ENCODE measurements at regions not wholly inside any gene's neighbourhood (a gene's known extent, or its start where the extent isn't known, plus 50 kb on each side); places are given as distances from the start of the nearest gene placed in this dataset.

GRCh38 chr15:70166506-70167087, 68.9 kb upstream of the TLE3 start:
- TF ChIP-seq CTCF (conservative IDR thresholded peaks at IDR 0.05 in 1 of 2, IDR thresholded peaks at IDR 0.05 in 1 of 2; ENCODE audit: low read depth in 1 of 2, low read length in 2 of 2): no peak
- TF ChIP-seq EZH2 (IDR thresholded peaks at IDR 0.05; ENCODE audit: low read length, missing control alignments): no peak
